Epithelial cell of proximal tubule (primary cell): ENCODE measurements at regions not wholly inside any gene's neighbourhood (a gene's known extent, or its start where the extent isn't known, plus 50 kb on each side); places are given as distances from the start of the nearest gene placed in this dataset.

Source experiments
- DNase-seq: peaks from one replicate; pipeline ENCODE4 v3.0.0-alpha.2; 2011; ENCODE audit warnings: low read depth
- H3K4me3 ChIP-seq: 2 replicates; pipeline ENCODE4 v1.5.1; 2011; ENCODE audit warnings: low read depth, mild to moderate bottlenecking, low read length
- TF ChIP-seq, protein P1 (sequence below): conservative IDR thresholded peaks from 2 replicates; pipeline ENCODE4 v1.5.1; 2012; ENCODE audit warnings: low read depth, mild to moderate bottlenecking, low read length

DNA sequence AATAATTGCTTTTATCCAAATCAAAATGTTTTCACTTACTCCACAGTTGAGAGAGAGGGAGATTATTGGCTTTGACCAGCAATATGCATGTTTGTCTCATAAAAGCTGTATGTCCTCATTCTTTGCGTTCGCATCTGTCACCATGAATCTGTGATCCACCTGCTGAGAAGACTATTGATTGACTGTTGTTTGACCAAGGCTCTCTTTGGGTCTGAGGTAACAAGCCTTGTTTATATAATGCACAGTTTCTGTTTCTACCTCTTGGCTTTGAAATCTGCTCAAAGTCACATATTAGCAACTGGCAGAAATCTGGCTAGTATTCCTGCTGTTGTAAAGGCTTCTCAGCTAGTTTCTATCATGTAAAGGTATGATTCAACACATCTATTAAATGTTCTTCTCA is 157.0 kb downstream of the LYPLAL1 start:
- no peak overlapping the region for H3K4me3 ChIP-seq
- no peak for DNase-seq
- TF ChIP-seq, protein P1, sequence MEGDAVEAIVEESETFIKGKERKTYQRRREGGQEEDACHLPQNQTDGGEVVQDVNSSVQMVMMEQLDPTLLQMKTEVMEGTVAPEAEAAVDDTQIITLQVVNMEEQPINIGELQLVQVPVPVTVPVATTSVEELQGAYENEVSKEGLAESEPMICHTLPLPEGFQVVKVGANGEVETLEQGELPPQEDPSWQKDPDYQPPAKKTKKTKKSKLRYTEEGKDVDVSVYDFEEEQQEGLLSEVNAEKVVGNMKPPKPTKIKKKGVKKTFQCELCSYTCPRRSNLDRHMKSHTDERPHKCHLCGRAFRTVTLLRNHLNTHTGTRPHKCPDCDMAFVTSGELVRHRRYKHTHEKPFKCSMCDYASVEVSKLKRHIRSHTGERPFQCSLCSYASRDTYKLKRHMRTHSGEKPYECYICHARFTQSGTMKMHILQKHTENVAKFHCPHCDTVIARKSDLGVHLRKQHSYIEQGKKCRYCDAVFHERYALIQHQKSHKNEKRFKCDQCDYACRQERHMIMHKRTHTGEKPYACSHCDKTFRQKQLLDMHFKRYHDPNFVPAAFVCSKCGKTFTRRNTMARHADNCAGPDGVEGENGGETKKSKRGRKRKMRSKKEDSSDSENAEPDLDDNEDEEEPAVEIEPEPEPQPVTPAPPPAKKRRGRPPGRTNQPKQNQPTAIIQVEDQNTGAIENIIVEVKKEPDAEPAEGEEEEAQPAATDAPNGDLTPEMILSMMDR: no peak

DNA sequence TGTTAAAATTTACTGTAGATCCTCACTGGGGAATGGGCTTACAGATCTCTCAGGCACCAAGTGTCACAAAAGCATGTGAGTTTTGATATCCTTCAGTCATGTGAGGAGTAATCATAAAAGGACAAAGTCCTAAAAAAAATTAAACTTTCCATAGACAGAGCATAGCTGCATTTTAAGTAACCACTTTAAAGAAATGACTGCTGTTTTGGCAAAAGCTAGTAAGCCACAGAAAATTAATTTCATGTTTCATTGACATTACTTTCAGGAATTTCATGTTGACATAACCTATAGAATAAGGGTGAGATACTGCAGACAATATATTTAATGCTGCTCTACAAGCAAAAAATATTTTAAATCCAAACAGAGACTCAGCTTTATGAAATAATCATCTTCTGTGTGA is 156.3 kb downstream of the LYPLAL1 start:
- TF ChIP-seq, protein P1: no peak
- no peak overlapping the region for H3K4me3 ChIP-seq
- DNase-seq: no peak

DNA sequence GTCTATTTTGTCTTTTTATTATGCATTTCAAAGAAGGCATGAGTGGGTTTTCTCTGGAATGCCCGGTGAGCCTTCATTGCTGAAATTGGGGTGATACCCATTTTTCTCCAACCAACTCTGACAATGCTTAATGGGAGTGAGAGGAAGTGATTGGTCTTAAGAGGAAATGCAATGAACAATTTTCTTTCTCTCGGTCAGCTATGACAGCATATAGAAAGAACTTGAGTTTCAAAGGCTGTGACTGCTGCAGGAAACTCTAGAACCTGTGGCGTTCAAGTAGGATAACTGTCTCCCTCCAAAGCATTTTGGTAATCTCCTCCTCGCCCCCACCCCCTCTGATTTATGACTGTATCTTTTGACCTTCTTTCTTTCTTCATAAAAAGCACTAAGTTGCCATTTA is 155.9 kb downstream of the LYPLAL1 start:
- DNase-seq: no peak
- no peak overlapping the region for H3K4me3 ChIP-seq
- TF ChIP-seq, protein P1: no peak

DNA sequence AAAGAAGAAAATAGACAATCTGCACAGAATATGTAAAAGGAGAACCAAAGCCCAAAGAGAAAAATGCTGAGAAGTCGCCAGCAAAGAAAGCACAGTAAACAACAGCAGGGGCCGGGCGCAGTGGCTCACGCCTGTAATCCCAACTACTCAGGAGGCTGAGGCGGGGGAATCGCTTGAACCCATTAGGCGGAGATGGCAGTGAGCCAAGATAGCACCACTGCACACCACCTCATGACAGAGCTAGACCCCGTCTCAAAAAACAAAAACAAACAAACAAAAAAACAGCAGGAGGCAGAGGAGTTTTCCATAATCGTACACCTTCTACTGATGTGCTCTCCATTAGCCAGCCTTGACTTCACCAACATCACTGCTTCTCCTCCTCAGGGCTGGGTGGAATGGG is 153.2 kb downstream of the LYPLAL1 start:
- no peak overlapping the region for H3K4me3 ChIP-seq
- TF ChIP-seq, protein P1: no peak
- DNase-seq: no peak

DNA sequence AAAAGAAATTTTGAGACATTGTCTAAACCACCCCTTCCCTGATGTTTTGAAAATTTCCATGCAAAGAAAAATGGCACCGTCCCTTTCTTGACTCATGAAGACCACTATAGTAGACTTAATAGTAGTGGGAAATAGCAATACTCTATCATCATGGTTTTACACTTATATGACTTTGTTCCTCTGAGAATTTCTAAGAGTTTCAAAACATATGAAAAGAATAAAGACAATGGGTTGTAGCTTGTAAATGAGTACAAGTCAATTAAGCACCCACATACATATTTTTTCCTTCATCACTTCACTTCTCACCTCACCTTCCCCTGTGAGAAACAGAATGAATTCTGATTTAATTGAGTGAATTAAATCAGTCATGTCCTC is 151.7 kb downstream of the LYPLAL1 start:
- H3K4me3 ChIP-seq: no peak overlapping the region
- TF ChIP-seq, protein P1: no peak
- DNase-seq: no peak

DNA sequence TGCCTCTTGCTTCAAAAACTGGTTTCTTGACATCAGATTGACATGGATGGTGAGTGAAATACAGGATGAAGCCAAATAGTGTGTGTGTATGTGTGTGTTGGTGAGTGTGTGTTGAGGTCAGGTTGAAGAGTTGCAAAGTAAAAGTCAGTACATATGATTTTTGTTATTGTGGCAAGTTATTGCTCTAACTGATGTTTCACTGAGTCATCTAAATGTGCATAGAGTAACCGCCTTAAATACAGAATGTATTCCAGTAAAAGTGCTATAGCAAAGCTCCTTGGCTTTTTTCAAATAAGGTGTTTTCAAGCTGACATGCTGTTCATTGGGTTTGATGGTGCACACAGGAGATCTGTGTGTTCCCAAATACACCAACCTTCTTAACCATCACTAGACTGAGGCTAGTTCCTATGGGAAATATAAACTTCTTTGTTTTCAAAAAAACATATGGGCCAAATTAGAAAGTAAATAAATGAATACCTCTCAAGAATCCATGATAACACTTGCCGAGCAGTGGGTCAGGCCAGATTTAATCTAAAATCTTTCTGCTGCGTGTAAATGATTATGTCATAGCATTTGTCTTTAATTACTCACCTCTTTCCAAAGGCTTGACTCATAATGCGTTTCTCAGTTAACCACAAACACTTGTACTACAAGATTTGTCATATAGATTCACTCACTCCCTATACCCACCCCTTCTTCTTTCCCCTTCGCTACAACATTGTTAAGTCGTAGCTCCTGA is 151.1 kb downstream of the LYPLAL1 start:
- TF ChIP-seq, protein P1: no peak
- DNase-seq: peak; percentile 61
- H3K4me3 ChIP-seq: no peak overlapping the region

DNA sequence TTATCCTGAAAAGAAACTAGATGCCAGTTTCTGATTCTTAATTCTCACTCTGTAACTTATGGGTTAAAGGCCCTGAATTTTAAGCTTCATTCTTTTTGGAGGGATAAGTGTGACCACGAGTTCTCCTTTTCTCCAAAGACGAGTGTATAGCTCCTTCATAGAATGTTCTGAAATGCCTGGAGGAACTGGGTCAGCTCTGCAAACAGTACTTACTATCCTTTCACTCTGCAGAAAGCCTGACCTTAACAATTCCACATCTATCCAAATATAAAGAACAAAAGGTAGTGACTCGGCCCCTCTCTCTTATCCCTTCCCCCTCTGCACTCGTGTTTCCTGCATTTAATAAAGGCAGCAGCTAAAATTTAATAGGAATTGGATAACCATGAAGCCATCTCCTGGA is 150.5 kb downstream of the LYPLAL1 start:
- DNase-seq: no peak
- TF ChIP-seq, protein P1: no peak
- no peak overlapping the region for H3K4me3 ChIP-seq
